GM12878 (cell line): ENCODE measurements at regions not wholly inside any gene's neighbourhood (a gene's known extent, or its start where the extent isn't known, plus 50 kb on each side); places are given as distances from the start of the nearest gene placed in this dataset.

Experiments
- ATAC-seq: fragments of 200-7000 bp; cut with Tn5 transposase; 3 replicates; pipeline ENCODE4 v1.9.1; 2020; ENCODE audit warnings: mild to moderate bottlenecking, moderate library complexity
- BruUV-seq: library from RNA; stranded (reverse); fragments of 400-500 nt; replicated peaks from 2 replicates; lab custom pipeline; 2021; lab: Mats Ljungman, UMichigan
- CTCF ChIA-PET: fragments of 300-600 bp; sonication (Branson Sonifier 250); formaldehyde crosslinking; extraction: SDS; loops from one replicate; lab custom pipeline; 2021; ENCODE audit warnings: inconsistent platforms; lab: Yijun Ruan, JAX
- POLR2A ChIA-PET: fragments of 350-600 bp; formaldehyde crosslinking; extraction: SDS; loops from one replicate; lab custom pipeline; 2021; ENCODE audit warnings: inconsistent platforms; lab: Charles Lee
- RAD21 ChIA-PET: fragments of 300-600 bp; sonication (Branson Sonifier 250); formaldehyde crosslinking; loops from one replicate; lab custom pipeline; 2023; ENCODE audit warnings: antibody characterized with exemption; ENCODE audit not compliant: unreplicated experiment; lab: Charles Lee
- SMC1A ChIA-PET: fragments of 300-600 bp; sonication (Branson Sonifier 250); formaldehyde crosslinking; loops from one replicate; lab custom pipeline; 2023; ENCODE audit not compliant: unreplicated experiment, uncharacterized antibody; lab: Charles Lee
- DNase-seq: peaks from one replicate; pipeline ENCODE4 v3.0.0-alpha.2; 2011; ENCODE audit warnings: low read depth, low spot score
- FAIRE-seq: peaks from 3 replicates; lab custom pipeline; 2011; peaks lifted over from hg19 to GRCh38; lab: Jason Lieb, UNC
- H2AFZ ChIP-seq: 2 replicates; pipeline ENCODE4 v1.6.0; 2011; ENCODE audit warnings: low read depth, low read length, control low read depth; ENCODE audit not compliant: control insufficient read depth
- H3K27ac ChIP-seq: 2 replicates; pipeline ENCODE4 v1.5.1; 2011; ENCODE audit warnings: control low read depth; ENCODE audit not compliant: control insufficient read depth, insufficient read depth
- H3K27me3 ChIP-seq, 2 experiments: replicated peaks in 1 of 2; 2 replicates each; pipeline versions ENCODE4 v1.6.0 to v1.6.1; 2011; ENCODE audit warnings: low read length in 1 of 2; ENCODE audit not compliant: control insufficient read depth in 2 of 2, insufficient read depth in 2 of 2
- H3K36me3 ChIP-seq, 2 experiments: 2 replicates each; pipeline ENCODE4 v1.5.1; 2011; ENCODE audit warnings: low read length in 1 of 2; ENCODE audit not compliant: control insufficient read depth in 2 of 2, insufficient read depth in 2 of 2
- H3K4me1 ChIP-seq: 2 replicates; pipeline ENCODE4 v1.6.1; 2011; ENCODE audit warnings: mild to moderate bottlenecking, low read length, moderate library complexity, mixed read lengths; ENCODE audit not compliant: control insufficient read depth, insufficient read depth
- H3K4me2 ChIP-seq: 2 replicates; pipeline ENCODE4 v1.6.0; 2011; ENCODE audit warnings: control low read depth; ENCODE audit not compliant: control insufficient read depth, insufficient read depth
- H3K4me3 ChIP-seq: fragments of 200-600 bp; sonication (generic); 2 replicates; pipeline ENCODE4 v1.5.1; 2016
- H3K79me2 ChIP-seq: 2 replicates; pipeline ENCODE4 v1.6.0; 2011; ENCODE audit warnings: low read length; ENCODE audit not compliant: control insufficient read depth, insufficient read depth
- H3K9ac ChIP-seq: 2 replicates; pipeline ENCODE4 v1.8.0; 2011; ENCODE audit warnings: low read length, control low read depth, mixed read lengths; ENCODE audit not compliant: control insufficient read depth, insufficient read depth
- H3K9me3 ChIP-seq: replicated peaks from 3 replicates; pipeline ENCODE4 v1.5.1; 2011; ENCODE audit warnings: mild to moderate bottlenecking, low read length; ENCODE audit not compliant: control insufficient read depth, insufficient read depth
- H4K20me1 ChIP-seq: 2 replicates; pipeline ENCODE4 v1.6.0; 2011; ENCODE audit not compliant: control insufficient read depth, insufficient read depth
- BMI1 ChIP-seq: fragments of 450-650 bp; IDR thresholded peaks from 2 replicates; pipeline ENCODE4 v1.6.1; 2016; ENCODE audit warnings: mild to moderate bottlenecking, moderate library complexity, borderline replicate concordance
- BRCA1 ChIP-seq: IDR thresholded peaks from 2 replicates; pipeline ENCODE4 v1.6.1; 2011; ENCODE audit warnings: low read depth, low read length, improper control_type of control experiment
- CREB1 ChIP-seq: IDR thresholded peaks from 2 replicates; pipeline ENCODE4 v1.6.1; 2012; ENCODE audit warnings: low read depth, mild to moderate bottlenecking, inconsistent platforms
- EZH2 ChIP-seq: IDR thresholded peaks from 2 replicates; pipeline ENCODE4 v1.6.1; 2012; ENCODE audit warnings: low read depth, mild to moderate bottlenecking, control low read depth, inconsistent platforms, low read length, borderline replicate concordance; ENCODE audit not compliant: control insufficient read depth
- FOS ChIP-seq: IDR thresholded peaks from 3 replicates; pipeline ENCODE4 v1.6.1; 2011; ENCODE audit warnings: borderline replicate concordance; ENCODE audit not compliant: insufficient read length; ENCODE audit errors: extremely low read depth
- GATAD2B ChIP-seq: fragments of 450-650 bp; conservative IDR thresholded peaks from 2 replicates; pipeline ENCODE4 v1.6.1; 2017; ENCODE audit warnings: low read depth, mild to moderate bottlenecking, moderate library complexity
- HDAC6 ChIP-seq: fragments of 200-600 bp; sonication (generic); IDR thresholded peaks from one replicate; pipeline ENCODE4 v1.8.0; 2017; ENCODE audit warnings: antibody characterized with exemption; ENCODE audit not compliant: unreplicated experiment
- MXI1 ChIP-seq: fragments of 150-350 bp; IDR thresholded peaks from 2 replicates; pipeline ENCODE4 v1.6.1; 2011; ENCODE audit warnings: low read depth, mild to moderate bottlenecking, inconsistent platforms, low read length, improper control_type of control experiment
- MYC ChIP-seq: IDR thresholded peaks from 2 replicates; pipeline ENCODE4 v1.6.1; 2011; ENCODE audit warnings: mild to moderate bottlenecking, low read length, moderate library complexity, inconsistent platforms; ENCODE audit not compliant: insufficient read depth, insufficient replicate concordance, insufficient read length, severe bottlenecking
- NRF1 ChIP-seq: conservative IDR thresholded peaks from 2 replicates; pipeline ENCODE4 v1.6.1; 2011; ENCODE audit warnings: mild to moderate bottlenecking, low read depth, low read length, improper control_type of control experiment
- RAD51 ChIP-seq: fragments of 450-650 bp; IDR thresholded peaks from 2 replicates; pipeline ENCODE4 v1.6.1; 2016; ENCODE audit warnings: moderate library complexity, mild to moderate bottlenecking, inconsistent platforms
- SREBF2 ChIP-seq: IDR thresholded peaks from 2 replicates; pipeline ENCODE4 v1.6.1; 2012; ENCODE audit warnings: mild to moderate bottlenecking, low read length
- STAT3 ChIP-seq: IDR thresholded peaks from 2 replicates; pipeline ENCODE4 v1.6.1; 2011; ENCODE audit warnings: low read depth, low read length, improper control_type of control experiment
- TCF12 ChIP-seq: IDR thresholded peaks from 2 replicates; pipeline ENCODE4 v1.6.1; 2011; ENCODE audit warnings: low read depth, mild to moderate bottlenecking, low read length
- WGBS: methylation state at CpG from one replicate; pipeline ENCODE4 v1.1.6; 2016; ENCODE audit warnings: low lambda C conversion rate; ENCODE audit not compliant: insufficient replicate concordance, insufficient coverage; ENCODE audit errors: missing lambda C conversion rate; 5-methylcytosine and 5-hydroxymethylcytosine counted together
- in situ Hi-C: fragments of 300-500 bp; cut with MboI; formaldehyde crosslinking; loops from 9 replicates; pipeline ENCODE4 v1.14.3; 2018; ENCODE audit warnings: mixed read lengths
- intact Hi-C: fragments of 100-400 bp; cut with micrococcal nuclease; formaldehyde crosslinking; loops from one replicate; pipeline ENCODE4 v1.14.2; 2022; ENCODE audit not compliant: unreplicated experiment
- TF ChIP-seq, protein P1 (sequence below): fragments of 450-650 bp; IDR thresholded peaks from 2 replicates; pipeline ENCODE4 v1.6.1; 2017; ENCODE audit warnings: mild to moderate bottlenecking, moderate library complexity
- TF ChIP-seq, protein P2 (sequence below): IDR thresholded peaks from 2 replicates; pipeline ENCODE4 v1.6.1; 2012; ENCODE audit warnings: low read depth, low read length, improper control_type of control experiment
- TF ChIP-seq, protein P3 (sequence below): IDR thresholded peaks from 2 replicates; pipeline ENCODE4 v1.6.1; 2011; ENCODE audit warnings: low read depth, mild to moderate bottlenecking, low read length, moderate library complexity, borderline replicate concordance; ENCODE audit errors: extremely low read depth

DNA sequence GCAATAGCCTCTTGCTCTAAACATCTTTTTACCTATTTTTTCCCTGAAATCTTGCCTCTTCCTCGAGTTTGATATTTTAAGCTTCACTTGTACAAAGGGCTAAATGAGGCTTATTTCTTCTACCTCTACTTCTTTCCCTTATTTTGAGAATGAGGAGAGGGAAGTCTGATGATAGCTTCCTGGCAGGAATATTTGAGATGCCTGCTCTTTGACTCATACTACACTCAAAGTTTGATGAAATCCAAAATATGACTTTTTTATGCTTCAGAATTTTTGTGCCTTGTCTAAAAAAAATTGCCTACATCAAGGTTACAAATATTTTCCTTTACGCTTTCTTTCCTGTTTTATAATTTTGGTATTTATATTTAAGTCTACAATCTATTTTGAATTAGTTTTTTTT is 624.4 kb upstream of the PLXNA2 start:
- CTCF ChIA-PET: no interaction called here
- Histone ChIP-seq H2AFZ (no peak overlapping the region), H3K79me2 (no peaks in the 10 kb centered on the region), H3K9me3 (no peaks in the 10 kb centered on the region), H4K20me1 (no peaks in the 10 kb centered on the region), H3K4me1 (no peaks in the 10 kb centered on the region), H3K4me2 (no peak overlapping the region), H3K27ac (no peak overlapping the region), H3K27me3 (no peaks in the 10 kb centered on the region), H3K4me3 (no peak overlapping the region), H3K9ac (no peak overlapping the region), H3K36me3 (no peaks in the 10 kb centered on the region)
- TF ChIP-seq, protein P1, sequence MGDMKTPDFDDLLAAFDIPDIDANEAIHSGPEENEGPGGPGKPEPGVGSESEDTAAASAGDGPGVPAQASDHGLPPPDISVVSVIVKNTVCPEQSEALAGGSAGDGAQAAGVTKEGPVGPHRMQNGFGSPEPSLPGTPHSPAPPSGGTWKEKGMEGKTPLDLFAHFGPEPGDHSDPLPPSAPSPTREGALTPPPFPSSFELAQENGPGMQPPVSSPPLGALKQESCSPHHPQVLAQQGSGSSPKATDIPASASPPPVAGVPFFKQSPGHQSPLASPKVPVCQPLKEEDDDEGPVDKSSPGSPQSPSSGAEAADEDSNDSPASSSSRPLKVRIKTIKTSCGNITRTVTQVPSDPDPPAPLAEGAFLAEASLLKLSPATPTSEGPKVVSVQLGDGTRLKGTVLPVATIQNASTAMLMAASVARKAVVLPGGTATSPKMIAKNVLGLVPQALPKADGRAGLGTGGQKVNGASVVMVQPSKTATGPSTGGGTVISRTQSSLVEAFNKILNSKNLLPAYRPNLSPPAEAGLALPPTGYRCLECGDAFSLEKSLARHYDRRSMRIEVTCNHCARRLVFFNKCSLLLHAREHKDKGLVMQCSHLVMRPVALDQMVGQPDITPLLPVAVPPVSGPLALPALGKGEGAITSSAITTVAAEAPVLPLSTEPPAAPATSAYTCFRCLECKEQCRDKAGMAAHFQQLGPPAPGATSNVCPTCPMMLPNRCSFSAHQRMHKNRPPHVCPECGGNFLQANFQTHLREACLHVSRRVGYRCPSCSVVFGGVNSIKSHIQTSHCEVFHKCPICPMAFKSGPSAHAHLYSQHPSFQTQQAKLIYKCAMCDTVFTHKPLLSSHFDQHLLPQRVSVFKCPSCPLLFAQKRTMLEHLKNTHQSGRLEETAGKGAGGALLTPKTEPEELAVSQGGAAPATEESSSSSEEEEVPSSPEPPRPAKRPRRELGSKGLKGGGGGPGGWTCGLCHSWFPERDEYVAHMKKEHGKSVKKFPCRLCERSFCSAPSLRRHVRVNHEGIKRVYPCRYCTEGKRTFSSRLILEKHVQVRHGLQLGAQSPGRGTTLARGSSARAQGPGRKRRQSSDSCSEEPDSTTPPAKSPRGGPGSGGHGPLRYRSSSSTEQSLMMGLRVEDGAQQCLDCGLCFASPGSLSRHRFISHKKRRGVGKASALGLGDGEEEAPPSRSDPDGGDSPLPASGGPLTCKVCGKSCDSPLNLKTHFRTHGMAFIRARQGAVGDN: no peak
- TF ChIP-seq BRCA1 (no peak), MXI1 (no peak), RAD51 (no peak), TCF12 (no peak), BMI1 (no peak), NRF1 (no peak), GATAD2B (no peak), HDAC6 (no peak), EZH2 (no peak), FOS (no peak), STAT3 (no peak), SREBF2 (no peak), CREB1 (no peak), MYC (no peak)
- TF ChIP-seq, protein P2, sequence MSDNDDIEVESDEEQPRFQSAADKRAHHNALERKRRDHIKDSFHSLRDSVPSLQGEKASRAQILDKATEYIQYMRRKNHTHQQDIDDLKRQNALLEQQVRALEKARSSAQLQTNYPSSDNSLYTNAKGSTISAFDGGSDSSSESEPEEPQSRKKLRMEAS: no peak
- TF ChIP-seq, protein P3, sequence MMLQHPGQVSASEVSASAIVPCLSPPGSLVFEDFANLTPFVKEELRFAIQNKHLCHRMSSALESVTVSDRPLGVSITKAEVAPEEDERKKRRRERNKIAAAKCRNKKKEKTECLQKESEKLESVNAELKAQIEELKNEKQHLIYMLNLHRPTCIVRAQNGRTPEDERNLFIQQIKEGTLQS: no peak
- in situ Hi-C loops (no loop called here), intact Hi-C loops (no loop called here)
- BruUV-seq: no TSS peak
- FAIRE-seq (no peak), ATAC-seq (no peak), DNase-seq (no peak)
- RAD21 ChIA-PET: no interaction called here
- POLR2A ChIA-PET: no interaction called here
- SMC1A ChIA-PET: no interaction called here
- 41% methylated on average over 2 of the region's 2 CpGs for WGBS
